HepG2 (cell line): ENCODE measurements at regions not wholly inside any gene's neighbourhood (a gene's known extent, or its start where the extent isn't known, plus 50 kb on each side); places are given as distances from the start of the nearest gene placed in this dataset.

Experiments
- KLF16 ChIP-seq, 2 experiments: sonication (generic) in 1 of 2; formaldehyde crosslinking in 1 of 2; IDR thresholded peaks; 2 replicates each; pipeline versions ENCODE4 v1.6.1 to v1.8.0; 2016 to 2023; ENCODE audit warnings: missing genetic modification reagents in 2 of 2, missing compliant biosample characterization in 1 of 2
- NFKB2 ChIP-seq: sonication (generic); formaldehyde crosslinking; IDR thresholded peaks from 2 replicates; pipeline ENCODE4 v1.4.0; 2020; ENCODE audit warnings: missing genetic modification reagents, borderline replicate concordance
- NR2C2 ChIP-seq: sonication (generic); formaldehyde crosslinking; IDR thresholded peaks from 2 replicates; pipeline ENCODE4 v1.4.0; 2020; ENCODE audit warnings: missing genetic modification reagents, mild to moderate bottlenecking, moderate library complexity, borderline replicate concordance
- ZNF703 ChIP-seq: sonication (generic); formaldehyde crosslinking; IDR thresholded peaks from 2 replicates; pipeline ENCODE4 v1.5.1; 2020; ENCODE audit warnings: missing genetic modification reagents, mild to moderate bottlenecking, moderate library complexity, borderline replicate concordance
- ZNF75D ChIP-seq: sonication (generic); formaldehyde crosslinking; IDR thresholded peaks from 2 replicates; pipeline ENCODE4 v1.8.1; 2023; ENCODE audit warnings: missing genetic modification reagents, mild to moderate bottlenecking, borderline replicate concordance
- ZSCAN12 ChIP-seq: sonication (generic); formaldehyde crosslinking; IDR thresholded peaks from 2 replicates; pipeline ENCODE4 v1.9.0; 2021; ENCODE audit warnings: mild to moderate bottlenecking, missing genetic modification reagents
- TF ChIP-seq, protein P1 (sequence below): sonication (generic); formaldehyde crosslinking; IDR thresholded peaks from 2 replicates; pipeline ENCODE4 v1.4.0; 2020; ENCODE audit warnings: mild to moderate bottlenecking, missing genetic modification reagents
- TF ChIP-seq, protein P2 (sequence below): IDR thresholded peaks from 2 replicates; pipeline ENCODE4 v1.6.1; 2012; ENCODE audit warnings: low read depth, low read length, improper control_type of control experiment
- TF ChIP-seq, protein P3 (sequence below): sonication (generic); formaldehyde crosslinking; IDR thresholded peaks from 2 replicates; pipeline ENCODE4 v1.4.0; 2020; ENCODE audit warnings: mild to moderate bottlenecking, missing genetic modification reagents

GRCh38 chr3:106275592-106275991 lies 406.8 kb upstream of the CBLB start (continued):
- TF ChIP-seq, protein P1, sequence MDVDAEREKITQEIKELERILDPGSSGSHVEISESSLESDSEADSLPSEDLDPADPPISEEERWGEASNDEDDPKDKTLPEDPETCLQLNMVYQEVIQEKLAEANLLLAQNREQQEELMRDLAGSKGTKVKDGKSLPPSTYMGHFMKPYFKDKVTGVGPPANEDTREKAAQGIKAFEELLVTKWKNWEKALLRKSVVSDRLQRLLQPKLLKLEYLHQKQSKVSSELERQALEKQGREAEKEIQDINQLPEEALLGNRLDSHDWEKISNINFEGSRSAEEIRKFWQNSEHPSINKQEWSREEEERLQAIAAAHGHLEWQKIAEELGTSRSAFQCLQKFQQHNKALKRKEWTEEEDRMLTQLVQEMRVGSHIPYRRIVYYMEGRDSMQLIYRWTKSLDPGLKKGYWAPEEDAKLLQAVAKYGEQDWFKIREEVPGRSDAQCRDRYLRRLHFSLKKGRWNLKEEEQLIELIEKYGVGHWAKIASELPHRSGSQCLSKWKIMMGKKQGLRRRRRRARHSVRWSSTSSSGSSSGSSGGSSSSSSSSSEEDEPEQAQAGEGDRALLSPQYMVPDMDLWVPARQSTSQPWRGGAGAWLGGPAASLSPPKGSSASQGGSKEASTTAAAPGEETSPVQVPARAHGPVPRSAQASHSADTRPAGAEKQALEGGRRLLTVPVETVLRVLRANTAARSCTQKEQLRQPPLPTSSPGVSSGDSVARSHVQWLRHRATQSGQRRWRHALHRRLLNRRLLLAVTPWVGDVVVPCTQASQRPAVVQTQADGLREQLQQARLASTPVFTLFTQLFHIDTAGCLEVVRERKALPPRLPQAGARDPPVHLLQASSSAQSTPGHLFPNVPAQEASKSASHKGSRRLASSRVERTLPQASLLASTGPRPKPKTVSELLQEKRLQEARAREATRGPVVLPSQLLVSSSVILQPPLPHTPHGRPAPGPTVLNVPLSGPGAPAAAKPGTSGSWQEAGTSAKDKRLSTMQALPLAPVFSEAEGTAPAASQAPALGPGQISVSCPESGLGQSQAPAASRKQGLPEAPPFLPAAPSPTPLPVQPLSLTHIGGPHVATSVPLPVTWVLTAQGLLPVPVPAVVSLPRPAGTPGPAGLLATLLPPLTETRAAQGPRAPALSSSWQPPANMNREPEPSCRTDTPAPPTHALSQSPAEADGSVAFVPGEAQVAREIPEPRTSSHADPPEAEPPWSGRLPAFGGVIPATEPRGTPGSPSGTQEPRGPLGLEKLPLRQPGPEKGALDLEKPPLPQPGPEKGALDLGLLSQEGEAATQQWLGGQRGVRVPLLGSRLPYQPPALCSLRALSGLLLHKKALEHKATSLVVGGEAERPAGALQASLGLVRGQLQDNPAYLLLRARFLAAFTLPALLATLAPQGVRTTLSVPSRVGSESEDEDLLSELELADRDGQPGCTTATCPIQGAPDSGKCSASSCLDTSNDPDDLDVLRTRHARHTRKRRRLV: no peak
- no peak for TF ChIP-seq NFKB2 (CRISPR knock-in tag)
- TF ChIP-seq KLF16 (CRISPR knock-in tag; IDR thresholded peaks at IDR 0.05): no peak
- TF ChIP-seq ZNF703: no peak
- TF ChIP-seq NR2C2 (CRISPR knock-in tag): no peak
- TF ChIP-seq, protein P2, sequence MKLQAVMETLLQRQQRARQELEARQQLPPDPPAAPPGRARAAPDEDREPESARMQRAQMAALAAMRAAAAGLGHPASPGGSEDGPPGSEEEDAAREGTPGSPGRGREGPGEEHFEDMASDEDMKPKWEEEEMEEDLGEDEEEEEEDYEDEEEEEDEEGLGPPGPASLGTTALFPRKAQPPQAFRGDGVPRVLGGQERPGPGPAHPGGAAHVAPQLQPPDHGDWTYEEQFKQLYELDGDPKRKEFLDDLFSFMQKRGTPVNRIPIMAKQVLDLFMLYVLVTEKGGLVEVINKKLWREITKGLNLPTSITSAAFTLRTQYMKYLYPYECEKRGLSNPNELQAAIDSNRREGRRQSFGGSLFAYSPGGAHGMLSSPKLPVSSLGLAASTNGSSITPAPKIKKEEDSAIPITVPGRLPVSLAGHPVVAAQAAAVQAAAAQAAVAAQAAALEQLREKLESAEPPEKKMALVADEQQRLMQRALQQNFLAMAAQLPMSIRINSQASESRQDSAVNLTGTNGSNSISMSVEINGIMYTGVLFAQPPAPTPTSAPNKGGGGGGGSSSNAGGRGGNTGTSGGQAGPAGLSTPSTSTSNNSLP: no peak
- no peak for TF ChIP-seq ZNF75D
- no peak for TF ChIP-seq ZSCAN12
- TF ChIP-seq, protein P3, sequence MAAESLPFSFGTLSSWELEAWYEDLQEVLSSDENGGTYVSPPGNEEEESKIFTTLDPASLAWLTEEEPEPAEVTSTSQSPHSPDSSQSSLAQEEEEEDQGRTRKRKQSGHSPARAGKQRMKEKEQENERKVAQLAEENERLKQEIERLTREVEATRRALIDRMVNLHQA: no peak
